ENCODE measurements at regions not wholly inside any gene's neighbourhood (a gene's known extent, or its start where the extent isn't known, plus 50 kb on each side); places are given as distances from the start of the nearest gene placed in this dataset.

DNA sequence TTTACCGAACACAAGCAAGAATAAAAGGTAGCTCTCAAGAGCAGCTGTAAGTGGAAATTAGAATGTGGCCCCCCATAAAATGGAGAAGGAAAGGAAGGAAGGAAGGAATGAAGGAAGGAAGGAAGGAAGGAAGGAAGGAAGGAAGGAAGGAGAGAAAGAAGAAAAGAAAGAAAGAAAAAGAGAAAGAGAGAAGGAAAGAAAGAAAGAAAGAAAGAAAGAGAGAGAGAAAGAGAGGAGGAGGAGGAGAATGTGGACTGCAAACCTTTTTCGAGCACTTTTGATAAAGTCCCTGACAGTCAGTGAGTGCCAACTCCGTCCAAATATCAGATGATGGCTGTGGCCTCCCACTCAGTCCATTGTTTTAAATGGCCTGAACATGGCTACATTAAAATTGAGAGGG lies 53.8 kb upstream of the SNX2 start:
- DNase-seq (ENCODE audit: low spot score): no peak

DNA sequence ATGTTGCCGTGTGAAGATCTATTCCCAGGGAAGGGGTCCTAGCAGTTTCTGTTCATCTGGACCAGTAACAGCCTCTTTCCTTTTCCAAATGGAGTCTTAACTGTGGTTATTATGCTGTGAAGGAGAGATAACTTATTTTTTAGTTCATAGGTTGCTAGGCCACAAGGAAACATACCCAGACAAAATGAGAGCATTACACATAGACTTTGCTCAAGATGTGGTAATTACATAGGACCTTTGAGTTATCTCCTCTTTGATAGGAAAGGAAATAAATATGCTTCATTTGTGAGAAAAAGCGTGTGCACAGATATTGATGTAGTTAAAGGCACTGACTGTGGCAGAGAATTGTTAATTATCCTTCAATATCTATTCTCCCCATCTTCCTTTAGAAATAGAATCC lies 52.5 kb upstream of the SNX2 start:
- no peak for DNase-seq (ENCODE audit: low spot score)

DNA sequence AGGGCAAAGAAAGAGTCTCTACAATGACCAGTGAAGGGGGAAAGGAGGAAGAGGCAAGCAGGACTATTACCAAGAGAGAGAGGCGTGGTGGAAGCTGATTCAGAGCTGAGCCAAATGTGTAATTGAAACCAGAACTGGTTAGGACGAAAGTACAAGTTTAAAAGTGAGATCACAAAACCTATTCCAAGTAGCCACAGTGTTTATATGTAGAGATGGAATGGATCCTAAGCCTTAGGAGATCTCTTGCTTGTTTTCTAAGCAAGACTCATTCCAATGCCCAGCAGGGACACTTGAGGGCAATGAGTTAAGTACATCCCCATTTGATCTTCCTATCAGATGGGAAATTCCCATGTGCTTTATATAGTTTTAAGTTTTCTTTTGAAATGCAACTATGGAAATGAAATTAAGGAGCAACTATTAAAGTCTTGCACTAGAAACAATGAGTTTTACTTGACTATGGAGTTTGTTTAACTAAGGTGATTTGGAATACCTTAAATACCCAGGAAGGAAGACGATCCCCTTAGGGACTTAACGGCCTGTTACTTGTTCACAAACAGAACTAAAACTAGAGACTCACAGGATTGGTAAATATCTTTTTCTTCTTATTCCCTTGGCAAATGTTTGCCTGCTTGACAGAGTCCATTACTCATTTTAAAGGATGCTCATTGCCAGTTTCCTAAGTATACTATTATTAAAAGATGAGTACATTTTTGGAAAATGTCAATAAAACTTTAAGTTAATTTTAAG lies 51.1 kb upstream of the SNX2 start:
- DNase-seq (ENCODE audit: low spot score): peak; percentile 15
